H9 (cell line): ENCODE measurements at regions not wholly inside any gene's neighbourhood (a gene's known extent, or its start where the extent isn't known, plus 50 kb on each side); places are given as distances from the start of the nearest gene placed in this dataset.

ENCODE experiments used
- DNase-seq: peaks from one replicate; pipeline ENCODE4 v3.0.0-alpha.2; 2017
- H2AFZ ChIP-seq: one replicate; pipeline ENCODE4 v1.6.1; 2013; ENCODE audit warnings: mild to moderate bottlenecking, low read length, control low read depth, moderate library complexity
- H2AK5ac ChIP-seq: 2 replicates; pipeline ENCODE4 v1.6.1; 2013; ENCODE audit warnings: low read length, control low read depth, mixed read lengths; ENCODE audit not compliant: insufficient read length
- H2BK120ac ChIP-seq: one replicate; pipeline ENCODE4 v1.6.1; 2013; ENCODE audit warnings: low read depth, mild to moderate bottlenecking, low read length, control low read depth, inconsistent platforms; ENCODE audit not compliant: poor library complexity, severe bottlenecking
- H2BK12ac ChIP-seq: 2 replicates; pipeline ENCODE4 v1.6.1; 2013; ENCODE audit warnings: low read length, control low read depth, mixed read lengths, low read depth; ENCODE audit not compliant: insufficient read length
- H2BK15ac ChIP-seq: 2 replicates; pipeline ENCODE4 v1.6.1; 2013; ENCODE audit warnings: low read depth, low read length, control low read depth
- H2BK20ac ChIP-seq: one replicate; pipeline ENCODE4 v1.6.1; 2013; ENCODE audit warnings: low read depth, mild to moderate bottlenecking, low read length, control low read depth, inconsistent platforms; ENCODE audit not compliant: poor library complexity, severe bottlenecking
- H2BK5ac ChIP-seq: 2 replicates; pipeline ENCODE4 v1.6.1; 2013; ENCODE audit warnings: low read length, control low read depth, mixed read lengths; ENCODE audit not compliant: insufficient read length
- H3K14ac ChIP-seq: 2 replicates; pipeline ENCODE4 v1.6.1; 2013; ENCODE audit warnings: low read length, control low read depth; ENCODE audit not compliant: insufficient read depth
- H3K18ac ChIP-seq: 2 replicates; pipeline ENCODE4 v1.6.1; 2013; ENCODE audit warnings: low read depth, mild to moderate bottlenecking, mixed read lengths, low read length, control low read depth; ENCODE audit not compliant: insufficient read length
- H3K23ac ChIP-seq: 2 replicates; pipeline ENCODE4 v1.6.1; 2013; ENCODE audit warnings: low read length, control low read depth, mixed read lengths, low read depth; ENCODE audit not compliant: insufficient read length
- H3K23me2 ChIP-seq: 2 replicates; pipeline ENCODE4 v1.6.1; 2013; ENCODE audit warnings: low read depth, mild to moderate bottlenecking, mixed read lengths, low read length, control low read depth; ENCODE audit not compliant: insufficient read length, poor library complexity, severe bottlenecking
- H3K27ac ChIP-seq: 2 replicates; pipeline ENCODE4 v1.5.1; 2013; ENCODE audit warnings: low read length, control low read depth, mixed read lengths, low read depth; ENCODE audit not compliant: insufficient read length
- H3K27me3 ChIP-seq: 2 replicates; pipeline ENCODE4 v1.6.1; 2013; ENCODE audit warnings: low read length, control low read depth, inconsistent platforms; ENCODE audit not compliant: insufficient read depth
- H3K4ac ChIP-seq: 2 replicates; pipeline ENCODE4 v1.6.1; 2013; ENCODE audit warnings: low read depth, mild to moderate bottlenecking, control low read depth, inconsistent platforms, low read length, moderate library complexity
- H3K4me1 ChIP-seq: 2 replicates; pipeline ENCODE4 v1.6.1; 2013; ENCODE audit warnings: low read length, control low read depth, inconsistent platforms; ENCODE audit not compliant: insufficient read depth
- H3K4me2 ChIP-seq: 2 replicates; pipeline ENCODE4 v1.6.1; 2013; ENCODE audit warnings: low read length, control low read depth, mixed read lengths; ENCODE audit not compliant: insufficient read length, insufficient read depth
- H3K56ac ChIP-seq: 2 replicates; pipeline ENCODE4 v1.6.1; 2013; ENCODE audit warnings: low read depth, mild to moderate bottlenecking, mixed read lengths, low read length, control low read depth; ENCODE audit not compliant: insufficient read length
- H3K79me1 ChIP-seq: 2 replicates; pipeline ENCODE4 v1.6.1; 2013; ENCODE audit warnings: low read depth, mild to moderate bottlenecking, moderate library complexity, low read length, control low read depth, inconsistent platforms; ENCODE audit not compliant: insufficient read depth, poor library complexity, severe bottlenecking
- H3K79me2 ChIP-seq: 2 replicates; pipeline ENCODE4 v1.6.1; 2013; ENCODE audit warnings: low read length, control low read depth, inconsistent platforms; ENCODE audit not compliant: insufficient read depth
- H3K9ac ChIP-seq: 2 replicates; pipeline ENCODE4 v1.6.1; 2013; ENCODE audit warnings: low read length, control low read depth, mixed read lengths; ENCODE audit not compliant: insufficient read length; ENCODE audit errors: extremely low read depth
- H3K9me3 ChIP-seq: one replicate; pipeline ENCODE4 v1.6.1; 2013; ENCODE audit warnings: low read depth, low read length, inconsistent platforms; ENCODE audit not compliant: control insufficient read depth
- H3T11ph ChIP-seq: one replicate; pipeline ENCODE4 v1.6.1; 2013; ENCODE audit warnings: mild to moderate bottlenecking, low read length, control low read depth, inconsistent platforms
- H4K20me1 ChIP-seq: one replicate; pipeline ENCODE4 v1.6.1; 2013; ENCODE audit not compliant: control insufficient read depth, insufficient read length, insufficient read depth
- H4K5ac ChIP-seq: 2 replicates; pipeline ENCODE4 v1.6.1; 2013; ENCODE audit warnings: low read depth, mild to moderate bottlenecking, mixed read lengths, low read length, control low read depth; ENCODE audit not compliant: insufficient read length
- H4K8ac ChIP-seq: replicated peaks from 2 replicates; pipeline ENCODE4 v1.6.1; 2013; ENCODE audit warnings: low read length, control low read depth, mixed read lengths, low read depth; ENCODE audit not compliant: insufficient read length
- H4K91ac ChIP-seq: 2 replicates; pipeline ENCODE4 v1.6.1; 2013; ENCODE audit warnings: low read depth, mild to moderate bottlenecking, moderate library complexity, mixed read lengths, low read length, control low read depth; ENCODE audit not compliant: insufficient read length
- H3K27ac Mint-ChIP-seq, 3 experiments: 2 replicates in 2 of 3; 3 replicates in 1 of 3; pipeline ENCODE4 v1.8.0; 2020 to 2021; ENCODE audit warnings: mixed read lengths in 3 of 3, mild to moderate bottlenecking in 1 of 3, moderate library complexity in 1 of 3
- H3K27me3 Mint-ChIP-seq: 2 replicates; pipeline ENCODE4 v1.8.0; 2021; ENCODE audit warnings: low read depth, mild to moderate bottlenecking, moderate library complexity, mixed read lengths
- H3K36me3 Mint-ChIP-seq, 3 experiments: 2 replicates in 2 of 3; 3 replicates in 1 of 3; pipeline ENCODE4 v1.8.0; 2020 to 2021; ENCODE audit warnings: low read depth in 3 of 3, mixed read lengths in 3 of 3; ENCODE audit not compliant: insufficient read depth in 1 of 3
- H3K4me1 Mint-ChIP-seq, 2 experiments: 2 replicates each; pipeline ENCODE4 v1.8.0; 2020; ENCODE audit warnings: mixed read lengths in 2 of 2
- H3K4me3 Mint-ChIP-seq, 2 experiments: 2 replicates in 1 of 2; 3 replicates in 1 of 2; pipeline ENCODE4 v1.8.0; 2020 to 2021; ENCODE audit warnings: mild to moderate bottlenecking in 2 of 2, mixed read lengths in 2 of 2, moderate library complexity in 1 of 2
- H3K9me3 Mint-ChIP-seq, 2 experiments: 2 replicates in 1 of 2; 3 replicates in 1 of 2; pipeline ENCODE4 v1.8.0; 2020; ENCODE audit warnings: mild to moderate bottlenecking in 2 of 2, mixed read lengths in 2 of 2, moderate library complexity in 1 of 2
- CTCF ChIP-seq: fragments of 200-600 bp; sonication (generic); conservative IDR thresholded peaks from 3 replicates; pipeline ENCODE4 v1.8.0; 2021; ENCODE audit warnings: antibody characterized with exemption, mild to moderate bottlenecking
- WGBS: extraction: QIAGEN DNeasy Blood & Tissue Kit; methylation state at CpG from one replicate; pipeline ENCODE4 v1.1.7; 2013; ENCODE audit warnings: missing lambda C conversion rate, low lambda C conversion rate, mixed read lengths; ENCODE audit not compliant: insufficient read length; ENCODE audit errors: extremely low coverage; 5-methylcytosine and 5-hydroxymethylcytosine counted together

- H3K4me3 Mint-ChIP-seq: no peak overlapping the region
- Histone ChIP-seq H3K4me2 (no peak overlapping the region), H4K5ac (no peak overlapping the region), H3K9me3 (no peaks in the 10 kb centered on the region), H3K4me1 (no peaks in the 10 kb centered on the region), H4K91ac (no peak overlapping the region), H4K8ac (no peak overlapping the region), H2BK20ac (no peak overlapping the region), H3K79me1 (no peaks in the 10 kb centered on the region), H2BK15ac (no peak overlapping the region), H3K56ac (no peak overlapping the region), H2BK5ac (no peak overlapping the region), H2AK5ac (no peak overlapping the region), H3K27me3 (no peaks in the 10 kb centered on the region), H3T11ph (no peak overlapping the region), H2BK12ac (no peak overlapping the region), H2AFZ (no peak overlapping the region), H3K18ac (no peak overlapping the region), H3K9ac (no peak overlapping the region), H3K23ac (no peak overlapping the region), H3K27ac (no peak overlapping the region), H3K4ac (no peak overlapping the region), H2BK120ac (no peak overlapping the region), H3K23me2 (no peaks in the 10 kb centered on the region), H3K79me2 (no peaks in the 10 kb centered on the region), H3K14ac (no peak overlapping the region), H4K20me1 (no peaks in the 10 kb centered on the region)
- no peak for TF ChIP-seq CTCF
- peaks cover 0 to 3% of the 10 kb centered on the region in 2 experiments; a peak in 3 of 5 replicates for H3K9me3 Mint-ChIP-seq
- DNase-seq: no peak
- H3K36me3 Mint-ChIP-seq: peaks cover 0 to 5% (median 0%) of the 10 kb centered on the region in 3 experiments; a peak in 2 of 7 replicates
- no peaks in the 10 kb centered on the region for H3K27me3 Mint-ChIP-seq
- WGBS: no CpG with 5 or more reads among the region's 3 CpGs
- peaks cover 7 to 12% of the 10 kb centered on the region in 2 experiments for H3K4me1 Mint-ChIP-seq
- H3K27ac Mint-ChIP-seq: no peak overlapping the region; a peak in 1 of 7 replicates
These were observed 185.0 kb upstream of the BTG1 start for GRCh38 chr12:92330654-92331053.
